NB4 (cell line): ENCODE measurements at regions not wholly inside any gene's neighbourhood (a gene's known extent, or its start where the extent isn't known, plus 50 kb on each side); places are given as distances from the start of the nearest gene placed in this dataset.
"Not testable (repeated sequence)": the region's sequence is repeated elsewhere in the genome, so short reads cannot be mapped to it uniquely, and the experiment has no call there.

ENCODE experiments used
- DNase-seq: peaks from one replicate; pipeline ENCODE4 v3.0.0; 2010; ENCODE audit warnings: low read depth
- H3K4me3 ChIP-seq: one replicate; pipeline ENCODE4 v1.5.1; 2011; ENCODE audit warnings: mild to moderate bottlenecking, low read depth, low read length, moderate library complexity
- MYC ChIP-seq: IDR thresholded peaks from 2 replicates; pipeline ENCODE4 v1.6.1; 2011; ENCODE audit warnings: low read depth, low read length
- POLR2A ChIP-seq: IDR thresholded peaks from 2 replicates; pipeline ENCODE4 v1.6.1; 2011; ENCODE audit warnings: mild to moderate bottlenecking; ENCODE audit not compliant: insufficient read length; ENCODE audit errors: extremely low read depth
- TF ChIP-seq, protein P1 (sequence below): IDR thresholded peaks from 2 replicates; pipeline ENCODE4 v1.6.1; 2011; ENCODE audit warnings: low read depth, low read length
- TF ChIP-seq, protein P2 (sequence below): IDR thresholded peaks from one replicate; pipeline ENCODE4 v1.5.1; 2012; ENCODE audit warnings: low read depth, low read length

DNA sequence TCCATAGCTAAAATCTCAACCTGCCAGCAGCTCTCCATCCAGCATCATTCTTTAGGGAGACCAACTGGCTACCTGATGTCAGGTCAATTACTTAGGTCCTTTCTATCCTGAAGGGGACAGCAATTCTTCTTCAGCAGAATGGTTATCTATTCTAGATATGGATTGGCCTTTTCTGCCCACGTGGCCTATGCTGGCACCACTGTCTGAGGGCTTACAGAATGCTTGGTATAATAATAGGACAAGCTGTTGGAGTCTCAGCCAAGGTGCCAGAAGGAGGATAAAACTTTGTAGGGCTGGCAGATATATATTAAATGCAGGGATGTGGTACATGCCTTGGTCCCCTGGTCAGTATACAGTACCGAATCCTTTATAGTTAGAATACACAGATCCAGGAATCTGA, 89.8 kb upstream of the C1GALT1C1 start:
- no peak overlapping the region for H3K4me3 ChIP-seq
- no peak for DNase-seq
- TF ChIP-seq, protein P1, sequence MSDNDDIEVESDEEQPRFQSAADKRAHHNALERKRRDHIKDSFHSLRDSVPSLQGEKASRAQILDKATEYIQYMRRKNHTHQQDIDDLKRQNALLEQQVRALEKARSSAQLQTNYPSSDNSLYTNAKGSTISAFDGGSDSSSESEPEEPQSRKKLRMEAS: no peak
- TF ChIP-seq MYC (no peak), POLR2A (no peak)
- TF ChIP-seq, protein P2, sequence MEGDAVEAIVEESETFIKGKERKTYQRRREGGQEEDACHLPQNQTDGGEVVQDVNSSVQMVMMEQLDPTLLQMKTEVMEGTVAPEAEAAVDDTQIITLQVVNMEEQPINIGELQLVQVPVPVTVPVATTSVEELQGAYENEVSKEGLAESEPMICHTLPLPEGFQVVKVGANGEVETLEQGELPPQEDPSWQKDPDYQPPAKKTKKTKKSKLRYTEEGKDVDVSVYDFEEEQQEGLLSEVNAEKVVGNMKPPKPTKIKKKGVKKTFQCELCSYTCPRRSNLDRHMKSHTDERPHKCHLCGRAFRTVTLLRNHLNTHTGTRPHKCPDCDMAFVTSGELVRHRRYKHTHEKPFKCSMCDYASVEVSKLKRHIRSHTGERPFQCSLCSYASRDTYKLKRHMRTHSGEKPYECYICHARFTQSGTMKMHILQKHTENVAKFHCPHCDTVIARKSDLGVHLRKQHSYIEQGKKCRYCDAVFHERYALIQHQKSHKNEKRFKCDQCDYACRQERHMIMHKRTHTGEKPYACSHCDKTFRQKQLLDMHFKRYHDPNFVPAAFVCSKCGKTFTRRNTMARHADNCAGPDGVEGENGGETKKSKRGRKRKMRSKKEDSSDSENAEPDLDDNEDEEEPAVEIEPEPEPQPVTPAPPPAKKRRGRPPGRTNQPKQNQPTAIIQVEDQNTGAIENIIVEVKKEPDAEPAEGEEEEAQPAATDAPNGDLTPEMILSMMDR: no peak

DNA sequence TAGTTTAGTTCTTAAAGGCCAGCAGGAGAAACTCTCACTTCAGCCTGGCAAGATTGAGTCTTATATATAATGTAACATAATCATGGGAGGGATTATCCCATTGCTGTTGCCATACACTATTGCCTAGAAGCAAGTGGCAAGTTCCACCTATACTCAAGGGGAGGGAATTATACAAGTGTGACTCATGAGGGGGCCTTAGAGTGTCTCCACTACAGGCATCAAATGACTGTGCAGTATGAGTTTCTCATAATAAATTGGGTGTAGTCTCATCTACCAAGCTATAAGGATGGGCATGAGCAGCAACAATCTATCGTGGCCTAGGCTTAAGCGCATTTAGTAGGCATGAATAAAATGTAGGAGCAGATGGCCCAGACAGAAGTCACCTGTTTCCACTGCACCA, 89.1 kb upstream of the C1GALT1C1 start:
- TF ChIP-seq, protein P1: no peak
- DNase-seq: no peak

DNA sequence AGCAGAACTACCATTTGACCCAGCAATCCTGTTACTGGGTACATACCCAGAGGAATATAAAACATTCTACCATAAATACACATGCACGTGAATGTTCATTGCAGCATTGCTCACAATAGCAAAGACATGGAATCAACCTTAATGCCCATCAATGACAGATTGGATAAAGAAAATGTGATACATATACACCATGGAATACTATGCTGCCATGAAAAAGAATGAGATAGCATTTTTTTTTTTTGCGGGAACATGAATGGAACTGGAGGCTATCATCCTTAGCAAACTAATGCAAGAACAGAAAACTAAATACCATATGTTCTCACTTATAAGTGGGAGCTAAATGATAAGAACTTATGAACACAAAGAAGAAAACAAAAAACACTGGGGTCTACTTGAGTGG, 72.5 kb upstream of the C1GALT1C1 start:
- not testable (repeated sequence) for H3K4me3 ChIP-seq, DNase-seq

More for the DNA sequence above, 89.1 kb upstream of the C1GALT1C1 start:
- no peak overlapping the region for H3K4me3 ChIP-seq

DNA sequence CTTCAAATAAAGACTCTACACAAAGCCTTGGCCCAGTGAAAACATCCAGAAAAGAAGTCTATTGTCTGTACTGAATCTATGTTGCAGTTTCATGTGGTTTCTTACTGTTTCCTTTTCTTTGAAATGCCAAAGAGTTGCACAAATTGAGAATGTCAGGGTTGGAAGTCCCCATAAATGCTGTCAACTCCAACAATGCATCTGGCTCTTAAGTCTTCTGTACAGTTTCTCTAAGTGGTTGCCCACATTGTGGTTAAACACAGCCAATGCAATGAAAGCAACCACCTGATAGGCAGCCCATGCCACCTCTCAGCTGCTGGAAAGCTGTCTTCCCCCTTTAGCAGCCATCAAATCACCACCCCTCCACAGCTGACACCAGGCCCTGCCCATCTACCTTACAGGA, 67.2 kb upstream of the C1GALT1C1 start:
- no peak overlapping the region for H3K4me3 ChIP-seq
- TF ChIP-seq MYC: no peak
- TF ChIP-seq, protein P1: no peak
- no peak for DNase-seq

DNA sequence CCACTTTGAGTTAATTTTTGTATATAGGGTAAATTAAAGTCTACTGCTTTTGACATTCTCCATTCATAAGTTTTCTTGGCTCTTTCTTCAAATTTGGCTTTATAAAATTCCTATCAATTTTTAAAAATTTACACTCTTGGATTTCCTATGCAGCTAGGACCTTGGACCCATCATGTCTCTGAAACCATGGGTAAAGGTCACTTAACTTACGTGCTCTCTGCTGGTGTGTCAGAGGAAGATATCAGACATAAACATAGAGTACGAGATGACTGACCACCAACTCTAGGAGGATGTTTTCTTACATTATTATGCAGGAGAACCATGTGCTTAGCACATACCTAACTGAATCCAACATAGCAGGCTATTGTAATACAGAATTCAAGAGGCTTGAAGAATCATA, 62.5 kb upstream of the C1GALT1C1 start:
- TF ChIP-seq POLR2A (no peak), MYC (no peak)
- TF ChIP-seq, protein P1: no peak
- TF ChIP-seq, protein P2: no peak
- DNase-seq: no peak
- no peak overlapping the region for H3K4me3 ChIP-seq

DNA sequence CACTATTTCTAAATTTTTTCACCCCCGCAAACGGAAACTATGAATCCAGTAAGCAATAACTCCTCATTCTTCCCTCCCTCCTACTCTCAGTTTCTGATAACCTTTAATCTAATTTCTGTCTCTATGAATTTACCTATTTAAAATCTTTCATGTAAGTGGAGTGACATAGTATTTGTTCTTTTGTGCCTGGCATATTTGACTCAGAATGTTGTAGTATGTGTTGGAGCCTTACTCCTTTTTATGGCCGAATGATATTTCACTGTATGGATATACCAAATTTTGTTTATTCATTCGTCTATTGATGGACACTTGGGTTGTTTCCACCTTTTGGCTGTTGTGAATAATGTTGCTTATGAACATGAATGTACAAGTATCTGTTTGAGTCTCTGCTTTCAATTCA, 61.1 kb upstream of the C1GALT1C1 start:
- no peak for DNase-seq
- no peak overlapping the region for H3K4me3 ChIP-seq
- TF ChIP-seq POLR2A: no peak
- TF ChIP-seq, protein P2: no peak
- TF ChIP-seq, protein P1: no peak
- TF ChIP-seq MYC: no peak

DNA sequence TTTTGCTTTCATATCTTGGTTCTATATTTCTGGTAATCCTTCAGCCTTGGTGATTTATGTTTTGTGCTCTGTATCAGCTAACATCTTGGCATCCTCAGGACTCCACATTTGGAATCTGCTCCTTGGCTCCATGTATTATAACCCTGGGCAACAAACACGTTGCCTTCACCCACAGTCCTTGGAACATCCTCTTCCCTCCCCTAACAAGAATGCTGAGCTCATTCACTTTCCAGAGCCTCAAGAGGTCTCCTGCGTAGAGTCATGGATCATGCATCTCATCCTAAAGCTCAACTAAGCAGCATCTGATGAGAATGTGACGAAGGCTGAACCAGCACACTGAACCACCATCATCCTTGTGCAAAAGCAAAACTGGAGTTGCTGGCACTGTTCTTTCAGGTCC, 60.5 kb upstream of the C1GALT1C1 start:
- TF ChIP-seq MYC (no peak), POLR2A (no peak)
- TF ChIP-seq, protein P2: no peak
- TF ChIP-seq, protein P1: no peak
- no peak for DNase-seq
- H3K4me3 ChIP-seq: no peak overlapping the region
